K562 (cell line): ENCODE measurements at regions not wholly inside any gene's neighbourhood (a gene's known extent, or its start where the extent isn't known, plus 50 kb on each side); places are given as distances from the start of the nearest gene placed in this dataset.

Source experiments
- ATF7 ChIP-seq: fragments of 450-650 bp; IDR thresholded peaks from 2 replicates; pipeline ENCODE4 v1.7.1; 2014; ENCODE audit warnings: mild to moderate bottlenecking, moderate library complexity
- CBX8 ChIP-seq: fragments of 200-600 bp; sonication (generic); IDR thresholded peaks from 2 replicates; pipeline ENCODE4 v1.6.1; 2012; ENCODE audit warnings: borderline replicate concordance, mixed run types, low read depth, mild to moderate bottlenecking, moderate library complexity, mixed read lengths, low read length, control low read depth, inconsistent platforms; ENCODE audit not compliant: poor library complexity, severe bottlenecking; ENCODE audit errors: extremely low read depth
- CHD1 ChIP-seq: fragments of 200-600 bp; sonication (generic); IDR thresholded peaks from one replicate; pipeline ENCODE4 v1.6.1; 2012; ENCODE audit warnings: mild to moderate bottlenecking, moderate library complexity, low read length, inconsistent platforms
- ESRRA ChIP-seq: fragments of 450-650 bp; IDR thresholded peaks from 2 replicates; pipeline ENCODE4 v1.6.1; 2014; ENCODE audit warnings: low read depth, mild to moderate bottlenecking, moderate library complexity, borderline replicate concordance
- HINFP ChIP-seq: fragments of 450-650 bp; conservative IDR thresholded peaks from 2 replicates; pipeline ENCODE4 v1.6.1; 2016; ENCODE audit warnings: missing genetic modification characterization, low read depth, mild to moderate bottlenecking, control low read depth, missing compliant biosample characterization
- HMGN3 ChIP-seq: IDR thresholded peaks from 2 replicates; pipeline ENCODE4 v1.6.1; 2011; ENCODE audit warnings: borderline replicate concordance, low read depth, mild to moderate bottlenecking, mixed read lengths, low read length; ENCODE audit not compliant: insufficient read length; ENCODE audit errors: extremely low read depth
- KDM4B ChIP-seq, 2 experiments: fragments of 450-650 bp in 1 of 2; sonication (generic) in 1 of 2; IDR thresholded peaks; 2 replicates each; pipeline ENCODE4 v1.6.1; 2016 to 2017; ENCODE audit warnings: borderline replicate concordance in 2 of 2, antibody characterized with exemption in 1 of 2, low read depth in 1 of 2, mild to moderate bottlenecking in 1 of 2
- MLLT1 ChIP-seq, 2 experiments: fragments of 450-650 bp; IDR thresholded peaks; 2 replicates each; pipeline ENCODE4 v1.6.1; 2016
- MYNN ChIP-seq, 2 experiments: sonication (generic); formaldehyde crosslinking in 1 of 2; IDR thresholded peaks; 2 replicates each; pipeline versions ENCODE4 v1.5.0 to v1.6.1; 2016 to 2020; ENCODE audit warnings: antibody characterized with exemption in 1 of 2, missing genetic modification reagents in 1 of 2
- ZNF280A ChIP-seq: fragments of 450-650 bp; IDR thresholded peaks from 2 replicates; pipeline ENCODE4 v1.6.1; 2018; ENCODE audit warnings: mild to moderate bottlenecking, low read depth; ENCODE audit not compliant: partially characterized antibody
- ZNF318 ChIP-seq, 2 experiments: fragments of 450-650 bp; IDR thresholded peaks; 2 replicates each; pipeline ENCODE4 v1.6.1; 2016; ENCODE audit warnings: mild to moderate bottlenecking in 2 of 2, borderline replicate concordance in 1 of 2, low read depth in 1 of 2, moderate library complexity in 1 of 2
- ZNF586 ChIP-seq: fragments of 450-650 bp; formaldehyde crosslinking; conservative IDR thresholded peaks from 2 replicates; pipeline ENCODE4 v1.4.0; 2020; ENCODE audit warnings: mild to moderate bottlenecking, moderate library complexity

GRCh38 chr1:116825720-116826438 is 71.6 kb downstream of the CD2 start (continued):
- TF ChIP-seq MYNN (IDR thresholded peaks at IDR 0.05) (peak; percentile 65; the same call in 1 of the 2 replicates), MYNN (CRISPR knock-in tag; IDR thresholded peaks at IDR 0.05) (no peak), MLLT1 (IDR thresholded peaks at IDR 0.05) (peak; percentile 52 to 69), ZNF280A (peak; percentile 32), HMGN3 (no peak), CBX8 (no peak), ZNF318 (IDR thresholded peaks at IDR 0.05; ENCODE audit: borderline replicate concordance in 1 of 2, low read depth in 1 of 2) (no peak), ESRRA (peak; percentile 10; the same call in 1 of the 2 replicates), CHD1 (no peak), KDM4B (IDR thresholded peaks at IDR 0.05; ENCODE audit: borderline replicate concordance in 2 of 2, low read depth in 1 of 2) (peak in 1 of 2 experiments; percentile 79; a peak in 1 of 4 replicates), ATF7 (peak; percentile 58), HINFP (tag) (no peak; the same call in 1 of the 2 replicates), ZNF586 (CRISPR knock-in tag) (no peak)
